Left ventricle myocardium inferior (tissue), 1 donor: ENCODE measurements at regions not wholly inside any gene's neighbourhood (a gene's known extent, or its start where the extent isn't known, plus 50 kb on each side); places are given as distances from the start of the nearest gene placed in this dataset.

Experiments used
- DNase-seq: peaks from one replicate; pipeline ENCODE4 v3.0.0-alpha.2; 2020
- H3K27ac ChIP-seq: fragments of 200-600 bp; replicated peaks from 2 replicates; pipeline ENCODE4 v1.8.0; 2021
- H3K27me3 ChIP-seq: fragments of 200-600 bp; 2 replicates; pipeline ENCODE4 v1.8.0; 2021; ENCODE audit warnings: low read depth
- H3K36me3 ChIP-seq: fragments of 200-600 bp; 2 replicates; pipeline ENCODE4 v1.8.0; 2021
- H3K4me1 ChIP-seq: fragments of 200-600 bp; 2 replicates; pipeline ENCODE4 v1.8.0; 2021
- H3K4me3 ChIP-seq: fragments of 200-600 bp; 2 replicates; pipeline ENCODE4 v1.8.0; 2021; ENCODE audit warnings: mild to moderate bottlenecking, moderate library complexity
- H3K9me3 ChIP-seq: fragments of 200-600 bp; replicated peaks from 2 replicates; pipeline ENCODE4 v1.8.0; 2021
- CTCF ChIP-seq: fragments of 200-600 bp; IDR thresholded peaks from 2 replicates; pipeline ENCODE4 v1.8.0; 2021; ENCODE audit warnings: antibody characterized with exemption, mild to moderate bottlenecking, borderline replicate concordance
- intact Hi-C: fragments of 100-400 bp; cut with micrococcal nuclease; formaldehyde crosslinking; loops from one replicate; pipeline ENCODE4 v1.11.0; 2022
- donor health status: DM: no; HTN: yes; CAD: no; lungs with severe emphysema.

- H3K4me3 ChIP-seq: no peak overlapping the region
Measured at GRCh38 chr12:107501681-107502080, 183.9 kb upstream of the PWP1 start.

GRCh38 chr12:107503129-107503855 lies 182.3 kb upstream of the PWP1 start:
- no peaks in the 10 kb centered on the region for H3K36me3 ChIP-seq
- intact Hi-C loops: no loop called here
- H3K4me3 ChIP-seq: no peak overlapping the region
- H3K27ac ChIP-seq: no peak overlapping the region
- no peaks in the 10 kb centered on the region for H3K4me1 ChIP-seq
- no peaks in the 10 kb centered on the region for H3K27me3 ChIP-seq
- TF ChIP-seq CTCF: no peak
- H3K9me3 ChIP-seq: peaks cover 4% of the 10 kb centered on the region
- no peak for DNase-seq

More at GRCh38 chr12:107501681-107502080, 183.9 kb upstream of the PWP1 start:
- no peak for TF ChIP-seq CTCF
- H3K27me3 ChIP-seq: no peaks in the 10 kb centered on the region
- H3K4me1 ChIP-seq: no peaks in the 10 kb centered on the region
- no peak for DNase-seq
- intact Hi-C loops: no loop called here
- H3K27ac ChIP-seq: no peak overlapping the region
- H3K36me3 ChIP-seq: no peaks in the 10 kb centered on the region
- peaks cover 5% of the 10 kb centered on the region for H3K9me3 ChIP-seq

- no peaks in the 10 kb centered on the region for H3K36me3 ChIP-seq
- H3K4me1 ChIP-seq: no peaks in the 10 kb centered on the region
- no peak overlapping the region for H3K4me3 ChIP-seq
- no peak overlapping the region for H3K27ac ChIP-seq
- no peaks in the 10 kb centered on the region for H3K27me3 ChIP-seq
- intact Hi-C loops: no loop called here
- DNase-seq: no peak
- H3K9me3 ChIP-seq: no peaks in the 10 kb centered on the region
- TF ChIP-seq CTCF: no peak
Measured at GRCh38 chr12:107503887-107504885, 181.4 kb upstream of the PWP1 start.

GRCh38 chr12:107509421-107509820 lies 176.2 kb upstream of the PWP1 start:
- no peak for TF ChIP-seq CTCF
- Histone ChIP-seq H3K4me3 (no peak overlapping the region), H3K27me3 (no peaks in the 10 kb centered on the region), H3K9me3 (no peaks in the 10 kb centered on the region), H3K4me1 (peaks cover 21% of the 10 kb centered on the region), H3K27ac (no peak overlapping the region), H3K36me3 (no peaks in the 10 kb centered on the region)
- intact Hi-C loops: no loop called here
- no peak for DNase-seq

- no peak for TF ChIP-seq CTCF
- intact Hi-C loops: no loop called here
- Histone ChIP-seq H3K36me3 (no peaks in the 10 kb centered on the region), H3K27me3 (no peaks in the 10 kb centered on the region), H3K4me3 (no peak overlapping the region), H3K4me1 (peaks cover 21% of the 10 kb centered on the region), H3K9me3 (no peaks in the 10 kb centered on the region), H3K27ac (no peak overlapping the region)
- no peak for DNase-seq
Measured at GRCh38 chr12:107510211-107510610, 175.4 kb upstream of the PWP1 start.
